ENCODE measurements at regions not wholly inside any gene's neighbourhood (a gene's known extent, or its start where the extent isn't known, plus 50 kb on each side); places are given as distances from the start of the nearest gene placed in this dataset.

GRCh38 chr6:102415891-102416290 is 1022.4 kb downstream of the GRIK2 start:
- Histone ChIP-seq H3K9ac (ENCODE audit: low read depth, low read length) (no peak overlapping the region), H3K36me3 (ENCODE audit: insufficient read depth, low read length) (no peaks in the 10 kb centered on the region), H3K4me1 (ENCODE audit: insufficient read depth, low read length) (no peaks in the 10 kb centered on the region), H3K9me3 (ENCODE audit: control insufficient read depth, insufficient read depth, low read length) (no peaks in the 10 kb centered on the region)

- Histone ChIP-seq H3K9me3 (ENCODE audit: control insufficient read depth, insufficient read depth, low read length) (no peaks in the 10 kb centered on the region), H3K9ac (ENCODE audit: low read depth, low read length) (no peak overlapping the region), H3K36me3 (ENCODE audit: insufficient read depth, low read length) (no peaks in the 10 kb centered on the region), H3K4me1 (ENCODE audit: insufficient read depth, low read length) (no peaks in the 10 kb centered on the region)
Measured at GRCh38 chr6:102411796-102412195, 1018.3 kb downstream of the GRIK2 start.

DNA sequence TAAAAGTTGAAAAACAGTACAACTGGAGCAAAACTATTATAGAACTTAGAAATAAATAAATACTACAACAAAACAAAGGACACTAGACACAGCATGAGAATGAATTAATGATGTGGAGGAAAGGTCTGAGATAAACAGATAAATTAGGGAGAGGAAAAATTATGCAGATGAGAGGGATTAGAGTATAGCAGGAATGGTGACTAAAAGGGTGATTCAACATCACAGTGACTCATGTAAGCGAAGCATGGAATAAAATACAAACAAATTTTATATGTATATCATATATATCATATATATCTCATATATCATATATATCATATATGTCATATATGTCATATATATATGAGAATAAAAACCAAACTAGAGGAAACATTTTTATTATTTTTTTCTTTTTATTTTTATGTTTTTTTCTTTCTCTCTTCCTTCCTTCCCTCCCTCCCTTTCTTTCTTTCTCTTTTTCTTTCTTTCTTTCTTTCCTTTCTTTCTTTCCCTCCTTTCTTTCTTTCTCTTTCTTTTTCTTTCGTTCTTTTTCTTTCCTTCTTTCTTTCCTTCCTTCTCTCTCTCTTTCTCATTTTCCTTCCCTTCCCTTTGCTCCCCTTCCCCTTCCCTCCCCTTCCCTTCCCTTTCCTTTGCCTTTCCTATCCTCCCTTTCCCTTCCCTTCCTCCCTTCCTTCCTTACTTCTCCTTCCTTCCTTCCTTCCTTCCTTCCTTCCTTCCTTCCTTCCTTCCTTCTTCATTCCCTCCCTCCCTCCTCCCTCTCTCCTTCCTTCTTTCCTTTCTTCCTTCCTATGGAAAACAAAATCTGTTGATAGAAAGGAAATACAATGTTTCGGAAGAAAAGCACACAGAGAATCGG is 1014.6 kb downstream of the GRIK2 start:
- Histone ChIP-seq H3K9me3 (ENCODE audit: control insufficient read depth, insufficient read depth, low read length) (no peaks in the 10 kb centered on the region), H3K36me3 (ENCODE audit: insufficient read depth, low read length) (no peaks in the 10 kb centered on the region), H3K4me1 (ENCODE audit: insufficient read depth, low read length) (no peaks in the 10 kb centered on the region), H3K9ac (ENCODE audit: low read depth, low read length) (no peak overlapping the region)

- H3K4me1 ChIP-seq (ENCODE audit: insufficient read depth, low read length) = no peaks in the 10 kb centered on the region
- H3K36me3 ChIP-seq (ENCODE audit: insufficient read depth, low read length) = no peaks in the 10 kb centered on the region
- H3K9me3 ChIP-seq (ENCODE audit: control insufficient read depth, insufficient read depth, low read length) = no peaks in the 10 kb centered on the region
- no peak overlapping the region for H3K9ac ChIP-seq (ENCODE audit: low read depth, low read length)
Measured at GRCh38 chr6:102405860-102406259, 1012.4 kb downstream of the GRIK2 start.

DNA sequence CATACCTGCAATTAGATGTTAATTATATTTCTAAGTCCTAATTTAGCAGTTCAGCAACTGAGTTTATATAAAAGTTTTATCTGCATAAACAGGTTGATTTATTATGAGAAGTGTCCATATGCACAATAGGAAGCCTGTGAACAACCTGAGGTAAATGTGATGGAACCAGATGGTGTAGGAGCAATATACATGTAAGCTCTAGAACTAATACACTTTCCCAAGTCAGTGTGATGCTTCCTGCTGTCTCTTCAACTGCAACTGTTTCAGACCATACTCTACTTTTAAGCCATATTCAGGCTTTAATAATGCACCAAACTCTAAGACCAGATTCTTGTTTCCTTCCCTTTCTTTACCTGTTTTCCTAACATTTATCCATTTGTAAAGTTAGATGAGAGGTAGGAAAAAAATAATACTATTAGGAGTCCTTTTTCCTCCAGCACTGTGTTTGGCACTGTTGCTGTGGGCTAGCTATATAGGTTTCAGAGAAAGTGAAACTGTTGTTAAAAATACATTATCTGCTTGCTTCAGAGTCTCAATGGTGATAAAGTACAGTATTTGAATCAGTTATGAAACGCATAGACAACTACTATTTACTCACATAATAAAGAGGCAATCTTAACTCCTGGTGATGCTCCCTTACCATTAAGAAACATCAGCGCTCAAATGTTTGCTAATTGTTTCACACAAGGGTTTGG is 1009.3 kb downstream of the GRIK2 start:
- Histone ChIP-seq H3K9me3 (ENCODE audit: control insufficient read depth, insufficient read depth, low read length) (no peaks in the 10 kb centered on the region), H3K9ac (ENCODE audit: low read depth, low read length) (no peak overlapping the region), H3K4me1 (ENCODE audit: insufficient read depth, low read length) (no peaks in the 10 kb centered on the region), H3K36me3 (ENCODE audit: insufficient read depth, low read length) (no peaks in the 10 kb centered on the region)

- no peak overlapping the region for H3K9ac ChIP-seq (ENCODE audit: low read depth, low read length)
- H3K36me3 ChIP-seq (ENCODE audit: insufficient read depth, low read length) = no peaks in the 10 kb centered on the region
Measured at GRCh38 chr6:102398788-102399390, 1005.4 kb downstream of the GRIK2 start.

GRCh38 chr6:102390541-102390940 is 997.0 kb downstream of the GRIK2 start:
- no peaks in the 10 kb centered on the region for H3K36me3 ChIP-seq (ENCODE audit: insufficient read depth, low read length)
- no peaks in the 10 kb centered on the region for H3K4me1 ChIP-seq (ENCODE audit: insufficient read depth, low read length)
- H3K9ac ChIP-seq (ENCODE audit: low read depth, low read length) = no peak overlapping the region
- H3K9me3 ChIP-seq (ENCODE audit: control insufficient read depth, insufficient read depth, low read length) = no peaks in the 10 kb centered on the region

More at GRCh38 chr6:102398788-102399390, 1005.4 kb downstream of the GRIK2 start:
- H3K4me1 ChIP-seq (ENCODE audit: insufficient read depth, low read length) = no peaks in the 10 kb centered on the region
- H3K9me3 ChIP-seq (ENCODE audit: control insufficient read depth, insufficient read depth, low read length) = no peaks in the 10 kb centered on the region

DNA sequence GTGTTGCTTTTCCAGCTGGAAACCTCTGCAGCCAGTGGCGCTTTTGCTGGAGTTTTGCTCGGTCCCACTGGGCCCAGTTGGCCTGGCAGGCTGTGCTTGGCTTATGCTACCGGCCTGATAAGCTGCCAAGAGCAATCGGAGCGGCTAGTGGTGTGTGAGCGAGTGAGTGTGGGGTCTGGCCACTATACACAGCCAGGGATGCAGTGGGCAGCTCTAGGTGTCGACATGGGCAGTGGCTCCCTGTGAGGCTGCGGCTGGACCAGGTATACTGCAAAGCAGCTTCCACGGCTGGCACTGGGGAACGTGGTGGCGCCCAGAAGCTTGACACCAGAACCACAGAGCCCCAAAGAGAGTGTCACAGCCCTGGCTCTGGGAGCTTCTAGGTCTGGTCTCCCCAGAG is 996.5 kb downstream of the GRIK2 start:
- Histone ChIP-seq H3K36me3 (ENCODE audit: insufficient read depth, low read length) (no peaks in the 10 kb centered on the region), H3K9me3 (ENCODE audit: control insufficient read depth, insufficient read depth, low read length) (no peaks in the 10 kb centered on the region), H3K4me1 (ENCODE audit: insufficient read depth, low read length) (no peaks in the 10 kb centered on the region), H3K9ac (ENCODE audit: low read depth, low read length) (no peak overlapping the region)

DNA sequence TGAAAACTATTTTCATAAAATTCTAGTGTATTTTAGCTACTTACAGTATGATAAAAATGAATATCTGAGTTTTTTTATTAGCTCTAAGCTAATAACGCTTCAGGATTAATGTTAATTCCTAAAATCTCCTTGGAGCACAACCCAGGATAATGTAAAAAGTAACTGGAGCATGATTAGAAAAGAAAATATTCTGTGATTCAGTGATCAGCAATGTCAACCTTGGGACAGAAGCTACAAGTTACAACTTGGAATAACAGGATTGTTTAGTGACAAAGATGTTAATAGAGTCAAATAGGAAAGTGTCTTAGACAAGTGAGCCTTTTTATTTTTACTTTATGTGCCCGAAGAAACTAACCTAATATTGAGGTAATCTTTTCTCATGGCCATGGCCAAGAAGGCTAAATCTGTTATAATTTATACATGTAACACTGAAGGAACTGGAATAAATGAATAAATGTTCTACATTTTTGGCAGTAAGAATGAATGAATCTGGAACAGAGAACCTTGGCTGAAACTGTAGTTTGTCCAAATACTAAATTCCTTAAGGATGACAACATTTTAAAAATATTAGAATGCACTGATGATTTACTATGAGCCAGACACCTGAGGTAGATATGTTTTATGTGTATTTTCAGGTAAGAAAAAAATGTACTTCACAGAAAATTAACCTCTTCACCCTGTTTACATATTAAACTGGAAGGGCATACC is 994.0 kb downstream of the GRIK2 start:
- Histone ChIP-seq H3K36me3 (ENCODE audit: insufficient read depth, low read length) (no peaks in the 10 kb centered on the region), H3K9ac (ENCODE audit: low read depth, low read length) (no peak overlapping the region), H3K9me3 (ENCODE audit: control insufficient read depth, insufficient read depth, low read length) (no peaks in the 10 kb centered on the region), H3K4me1 (ENCODE audit: insufficient read depth, low read length) (no peaks in the 10 kb centered on the region)

GRCh38 chr6:102381203-102381602 is 987.7 kb downstream of the GRIK2 start:
- Histone ChIP-seq H3K36me3 (ENCODE audit: insufficient read depth, low read length) (no peaks in the 10 kb centered on the region), H3K9ac (ENCODE audit: low read depth, low read length) (no peak overlapping the region), H3K4me1 (ENCODE audit: insufficient read depth, low read length) (no peaks in the 10 kb centered on the region), H3K9me3 (ENCODE audit: control insufficient read depth, insufficient read depth, low read length) (no peaks in the 10 kb centered on the region)

DNA sequence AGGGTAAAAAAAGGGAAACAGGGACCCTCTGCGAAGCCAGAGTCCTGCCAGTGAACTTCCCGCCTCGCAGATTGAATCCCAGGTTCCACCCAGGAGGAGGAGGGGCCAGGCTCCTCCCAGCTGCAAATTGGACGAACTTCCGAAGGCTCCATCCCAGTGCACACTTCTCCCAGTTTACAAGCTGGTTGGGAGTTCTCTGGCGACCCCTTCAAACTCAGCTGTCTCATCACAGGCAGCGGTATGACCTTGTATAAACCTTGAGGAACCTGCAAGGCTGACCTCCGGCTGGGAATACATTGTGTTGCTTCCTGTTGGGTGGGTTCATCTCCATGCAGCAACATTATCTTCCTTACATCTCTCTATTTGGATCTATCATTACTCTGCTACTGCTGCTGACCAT is 962.7 kb downstream of the GRIK2 start:
- Histone ChIP-seq H3K36me3 (ENCODE audit: insufficient read depth, low read length) (no peaks in the 10 kb centered on the region), H3K4me1 (ENCODE audit: insufficient read depth, low read length) (peaks cover 3% of the 10 kb centered on the region; the same call in 1 of the 2 replicates), H3K9me3 (ENCODE audit: control insufficient read depth, insufficient read depth, low read length) (no peaks in the 10 kb centered on the region), H3K9ac (ENCODE audit: low read depth, low read length) (no peak overlapping the region)

DNA sequence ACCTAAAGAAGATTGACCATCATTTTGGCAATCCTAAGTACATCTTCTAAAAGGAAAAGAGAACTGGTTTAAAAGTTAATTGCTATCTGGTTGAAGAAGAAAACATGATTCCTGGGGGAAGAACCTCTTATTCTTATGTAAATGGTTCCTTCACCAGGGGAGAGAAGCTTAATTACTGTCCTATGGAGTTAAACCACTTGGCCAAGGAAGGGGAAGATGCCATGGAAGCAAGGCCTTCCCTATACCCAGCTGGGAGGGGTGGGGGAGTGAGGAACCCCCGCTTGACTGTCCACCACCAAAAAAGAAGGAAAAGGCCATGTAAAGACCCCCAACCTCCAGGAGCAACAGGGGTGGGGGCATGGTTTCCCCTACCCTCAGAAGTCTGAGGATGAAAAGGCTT is 962.1 kb downstream of the GRIK2 start:
- Histone ChIP-seq H3K9me3 (ENCODE audit: control insufficient read depth, insufficient read depth, low read length) (no peaks in the 10 kb centered on the region), H3K36me3 (ENCODE audit: insufficient read depth, low read length) (no peaks in the 10 kb centered on the region), H3K9ac (ENCODE audit: low read depth, low read length) (no peak overlapping the region), H3K4me1 (ENCODE audit: insufficient read depth, low read length) (peaks cover 3% of the 10 kb centered on the region; the same call in 1 of the 2 replicates)

DNA sequence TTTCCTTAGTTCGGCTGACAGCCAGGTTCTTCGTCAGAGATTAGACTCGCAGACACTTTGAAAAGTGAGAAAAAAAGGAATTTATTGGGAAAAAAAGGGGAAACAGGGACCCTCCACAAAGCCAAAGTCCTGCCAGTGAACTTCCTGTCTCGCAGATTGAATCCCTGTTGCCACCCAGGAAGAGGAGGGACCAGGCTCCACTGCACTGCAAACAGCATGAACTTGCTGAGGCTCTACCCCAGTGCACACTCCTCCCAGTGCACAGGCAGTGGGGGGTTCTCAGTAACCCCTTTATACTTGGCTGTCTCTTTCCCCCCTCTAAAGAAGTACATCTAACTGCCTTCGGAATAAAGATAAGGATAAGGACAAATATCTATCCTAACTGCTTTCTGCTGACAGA is 959.0 kb downstream of the GRIK2 start:
- peaks cover 3% of the 10 kb centered on the region; the same call in 1 of the 2 replicates for H3K4me1 ChIP-seq (ENCODE audit: insufficient read depth, low read length)
- H3K9ac ChIP-seq (ENCODE audit: low read depth, low read length) = no peak overlapping the region
- H3K9me3 ChIP-seq (ENCODE audit: control insufficient read depth, insufficient read depth, low read length) = no peaks in the 10 kb centered on the region
- no peaks in the 10 kb centered on the region for H3K36me3 ChIP-seq (ENCODE audit: insufficient read depth, low read length)

- Histone ChIP-seq H3K4me1 (ENCODE audit: insufficient read depth, low read length) (no peaks in the 10 kb centered on the region), H3K9ac (ENCODE audit: low read depth, low read length) (no peak overlapping the region), H3K36me3 (ENCODE audit: insufficient read depth, low read length) (no peaks in the 10 kb centered on the region), H3K9me3 (ENCODE audit: control insufficient read depth, insufficient read depth, low read length) (no peaks in the 10 kb centered on the region)
Measured at GRCh38 chr6:102344769-102345168, 951.3 kb downstream of the GRIK2 start.
